ENCODE measurements at regions not wholly inside any gene's neighbourhood (a gene's known extent, or its start where the extent isn't known, plus 50 kb on each side); places are given as distances from the start of the nearest gene placed in this dataset.

DNA sequence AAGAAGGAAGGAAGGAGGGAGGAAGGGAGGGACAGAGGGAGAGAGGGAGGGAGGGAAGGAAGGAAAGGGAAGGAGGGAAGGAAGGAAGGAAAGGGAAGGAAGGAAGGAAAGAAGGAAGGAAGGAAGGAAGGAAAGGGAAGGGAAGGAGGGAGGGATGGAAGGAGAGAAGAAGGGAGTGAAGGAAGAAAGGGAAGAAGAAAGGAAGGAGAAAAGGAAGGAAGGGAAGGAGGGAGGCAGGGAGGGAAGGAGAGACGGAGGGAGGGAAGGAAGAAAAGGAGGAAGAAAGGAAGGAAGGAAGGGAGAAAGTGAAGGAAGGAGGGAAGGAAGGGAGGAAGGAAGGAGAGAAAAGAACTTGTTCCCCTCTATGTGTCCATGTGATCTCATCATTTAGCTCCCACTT is 465.0 kb downstream of the KCTD8 start:
- no peak for DNase-seq (ENCODE audit: low read depth in 3 of 3)

DNA sequence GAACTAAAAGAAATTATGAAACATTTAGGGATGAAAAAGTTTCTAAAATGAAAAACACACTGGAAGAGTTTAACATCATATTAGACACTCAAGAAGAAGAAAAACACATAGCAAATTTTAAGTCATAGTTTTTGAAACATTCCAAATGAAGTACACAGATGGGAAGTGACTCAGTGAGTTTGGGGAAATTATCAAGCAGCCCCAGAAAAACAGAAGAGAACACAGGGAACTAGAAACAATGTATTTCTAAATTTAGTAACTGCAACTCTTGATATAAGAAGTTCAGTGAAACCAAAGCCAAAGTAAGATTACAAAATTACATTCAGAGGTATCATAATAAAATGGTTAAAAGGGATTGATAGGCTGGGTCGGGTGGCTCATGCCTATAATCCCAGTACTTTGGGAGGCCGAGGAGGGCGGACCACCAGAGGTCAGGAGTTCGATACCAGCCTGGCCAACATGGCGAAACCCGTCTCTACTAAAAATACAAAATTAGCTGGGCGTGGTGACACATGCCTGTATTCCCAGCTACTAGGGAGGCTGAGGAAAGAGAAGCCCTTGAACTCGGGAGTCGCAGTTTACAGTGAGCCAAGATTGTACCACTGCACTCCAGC is 461.2 kb downstream of the KCTD8 start:
- DNase-seq (ENCODE audit: low read depth in 3 of 3) = no peak

DNA sequence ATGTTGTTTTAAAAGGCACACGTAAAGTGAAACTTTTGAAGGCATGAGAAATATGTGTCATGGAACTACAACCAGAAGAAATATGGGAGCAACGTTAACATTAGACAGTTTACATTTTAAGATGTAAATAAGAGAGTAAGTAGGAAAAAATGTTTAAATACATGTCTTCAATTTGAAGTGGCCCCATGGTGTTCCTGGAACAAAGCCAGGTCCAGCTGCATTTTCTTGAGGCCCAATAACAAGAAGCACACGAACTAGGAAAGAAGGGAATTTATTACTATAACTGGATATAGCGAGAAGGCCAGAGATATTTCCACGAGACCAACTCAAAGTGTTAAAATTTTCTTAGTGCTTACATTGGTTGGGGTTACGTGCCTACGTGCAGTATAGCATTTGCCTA is 458.1 kb downstream of the KCTD8 start:
- no peak for DNase-seq (ENCODE audit: low read depth in 3 of 3)

DNA sequence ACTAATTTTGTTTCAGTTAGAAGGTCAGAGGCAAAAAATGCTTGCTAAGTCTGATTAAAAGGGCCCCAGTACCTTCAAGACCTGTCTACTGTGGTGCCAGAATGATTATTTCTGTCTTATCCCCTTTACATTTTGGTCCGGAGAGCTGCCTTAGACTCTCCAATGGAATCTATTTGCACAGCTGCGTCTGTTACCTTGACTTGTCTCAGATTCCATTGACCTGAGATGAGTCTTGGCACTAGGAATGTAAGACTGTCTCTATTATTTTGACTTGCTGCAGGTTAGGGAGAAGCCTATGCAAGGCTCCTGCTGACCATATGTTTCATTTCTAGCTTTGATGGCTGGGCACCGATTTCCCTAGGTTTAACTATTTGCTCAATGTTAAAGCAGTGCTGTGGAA is 457.6 kb downstream of the KCTD8 start:
- no peak for DNase-seq (ENCODE audit: low read depth in 3 of 3)

DNA sequence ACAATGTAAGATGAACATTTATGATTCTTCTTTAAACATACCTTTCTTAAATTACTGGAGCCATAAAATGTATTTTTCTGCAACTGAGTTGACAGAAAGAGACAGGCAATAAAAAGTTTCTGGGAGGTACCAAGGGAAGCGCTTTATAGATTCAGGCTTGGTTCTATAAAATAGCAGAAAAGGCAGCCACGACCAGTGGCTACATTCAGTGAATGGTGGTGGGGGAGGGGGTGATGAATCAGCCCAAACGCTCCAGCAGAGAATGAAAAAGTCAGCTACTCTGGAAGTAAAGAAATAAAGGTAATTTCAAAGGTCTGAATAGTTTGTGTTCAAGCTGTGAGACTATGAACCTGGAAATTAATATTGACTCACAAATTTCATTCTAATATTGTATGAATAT is 456.1 kb downstream of the KCTD8 start:
- no peak for DNase-seq (ENCODE audit: low read depth in 3 of 3)

DNA sequence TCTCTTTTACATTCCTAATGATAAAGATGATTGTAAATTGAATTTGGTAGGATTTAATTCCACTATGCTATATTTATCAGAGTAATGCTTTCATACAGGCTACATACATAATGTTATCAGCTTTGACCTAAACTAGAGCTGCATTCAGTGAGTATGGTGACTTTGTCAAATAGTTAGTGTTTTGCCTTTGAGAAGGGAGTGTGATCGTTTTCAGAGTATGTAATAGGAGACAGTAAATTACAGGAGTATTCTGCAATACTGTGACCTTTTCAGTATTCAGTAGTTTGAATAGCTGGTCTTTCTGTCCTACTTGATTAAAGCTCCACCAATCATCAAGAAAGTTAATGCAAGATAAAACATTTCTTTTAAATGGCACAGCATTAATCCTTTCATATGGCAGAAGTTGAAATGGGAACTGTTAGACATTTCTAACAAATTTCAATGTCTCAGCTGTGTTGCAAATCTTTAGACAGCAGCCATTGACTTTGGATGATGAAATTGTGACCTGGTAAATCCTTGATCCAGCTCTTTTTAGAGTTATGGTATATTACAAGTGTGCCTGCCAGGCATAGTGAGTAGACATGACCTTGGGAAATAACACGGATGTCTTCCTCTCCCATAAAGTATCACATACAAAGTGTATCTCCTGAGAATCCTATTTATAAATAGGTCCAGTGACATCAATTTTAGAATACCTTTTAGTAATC is 455.3 kb downstream of the KCTD8 start:
- no peak for DNase-seq (ENCODE audit: low read depth in 3 of 3)

DNA sequence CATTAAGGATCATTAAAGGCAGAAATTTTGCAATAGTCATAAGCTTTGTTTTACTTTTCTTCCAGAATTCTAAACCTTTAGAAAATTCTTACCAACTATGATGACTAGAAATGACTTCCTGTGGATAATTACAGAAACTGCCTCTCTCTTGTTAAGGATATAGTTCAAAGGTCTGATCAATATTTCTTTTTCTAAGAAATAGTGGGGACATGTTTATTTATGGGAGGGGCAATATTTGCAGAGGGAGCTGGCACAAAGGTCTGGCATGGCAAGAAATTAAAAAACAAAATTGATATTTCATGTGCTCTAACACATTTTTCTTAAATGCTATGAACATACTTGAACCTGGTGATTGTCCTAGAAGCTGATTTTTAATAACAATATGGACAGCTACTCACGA is 448.9 kb downstream of the KCTD8 start:
- DNase-seq (ENCODE audit: low read depth in 3 of 3) = no peak

DNA sequence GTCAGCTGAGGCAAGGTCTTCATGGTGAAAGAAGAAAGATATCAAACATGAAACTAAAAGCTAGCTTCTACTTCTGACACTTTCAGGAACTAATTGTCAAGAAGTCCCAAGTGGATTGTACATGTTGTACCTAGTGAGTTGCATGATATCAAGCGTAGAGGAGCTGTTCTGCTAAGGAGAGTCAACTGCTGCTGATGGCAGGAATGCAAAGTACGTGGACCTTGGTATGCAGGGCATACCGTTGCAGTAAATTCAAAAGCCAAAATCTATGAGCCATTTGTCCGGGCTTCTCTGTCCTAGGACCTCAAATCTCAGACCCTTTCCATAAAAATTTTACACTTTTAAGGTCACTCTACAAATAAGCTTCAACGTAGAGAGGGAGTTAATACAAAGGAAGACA is 446.2 kb downstream of the KCTD8 start:
- no peak for DNase-seq (ENCODE audit: low read depth in 3 of 3)

DNA sequence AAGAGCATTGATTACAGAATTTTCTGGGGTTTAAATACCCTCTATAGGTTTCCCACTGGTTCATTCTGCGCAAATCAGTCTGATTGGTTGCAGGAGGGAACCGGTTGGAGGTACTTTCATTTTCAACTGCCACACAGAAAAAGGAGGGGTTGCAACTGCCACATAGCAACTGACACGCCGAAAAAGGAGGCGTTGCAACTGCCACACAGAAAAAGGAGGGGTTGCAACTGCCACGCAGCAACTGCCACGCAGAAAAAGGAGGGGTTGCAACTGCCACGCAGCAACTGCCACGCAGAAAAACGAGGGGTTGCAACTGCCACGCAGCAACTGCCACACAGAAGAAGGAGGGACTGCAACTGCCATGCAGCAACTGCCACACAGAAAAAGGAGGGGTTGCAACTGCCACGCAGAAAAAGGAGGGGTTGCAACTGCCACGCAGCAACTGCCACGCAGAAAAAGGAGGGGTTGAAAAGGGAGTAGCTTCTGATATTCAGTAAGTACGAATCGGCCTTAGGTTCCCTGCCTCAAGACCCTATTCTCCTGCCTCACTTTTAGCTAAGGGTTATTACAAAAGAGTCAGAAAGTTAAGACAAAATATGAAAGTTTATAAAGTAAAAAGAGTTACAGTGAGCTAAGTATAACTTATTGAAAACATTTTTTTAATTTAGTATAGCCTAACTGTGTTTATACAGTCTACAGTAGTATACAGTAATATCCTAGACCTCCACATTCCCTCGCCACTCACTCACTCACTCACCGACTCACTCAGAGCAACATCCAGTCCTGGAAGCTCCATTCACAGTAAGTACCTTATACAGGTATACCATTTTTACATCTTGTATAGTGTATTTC is 431.8 kb downstream of the KCTD8 start:
- DNase-seq (ENCODE audit: low read depth in 3 of 3) = no peak

DNA sequence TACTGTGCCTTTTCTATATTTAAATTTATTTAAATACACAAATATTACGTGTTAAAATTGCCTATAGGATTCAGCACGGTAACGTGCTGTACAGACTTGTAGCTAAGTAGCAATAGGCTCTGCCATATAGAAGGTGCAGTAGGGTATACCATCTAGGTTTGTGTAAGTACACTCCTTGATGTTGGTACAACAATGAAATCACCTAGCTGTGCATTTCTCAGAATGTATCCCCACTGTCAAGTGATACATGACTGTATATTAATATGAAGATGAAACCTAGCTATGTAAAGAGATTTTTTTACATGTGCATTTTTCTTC is 431.2 kb downstream of the KCTD8 start:
- no peak for DNase-seq (ENCODE audit: low read depth in 3 of 3)

DNA sequence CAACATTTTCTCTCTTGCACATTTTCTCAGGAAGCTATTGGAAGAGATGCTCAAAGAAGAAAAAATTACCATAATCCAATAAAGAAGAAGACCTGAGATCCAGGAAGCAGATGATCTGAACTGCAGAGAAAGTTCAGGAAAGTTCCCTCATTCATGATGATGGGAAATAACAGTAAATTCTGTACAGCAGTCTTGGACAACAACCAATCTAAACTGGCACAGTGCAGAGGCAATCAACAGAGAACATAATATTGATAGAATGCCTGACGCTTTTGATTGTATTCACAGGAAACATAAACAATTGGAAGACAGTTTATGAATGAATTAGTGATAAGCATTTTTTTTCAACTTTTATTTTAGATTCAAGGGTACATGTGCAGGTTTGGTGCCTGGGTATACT is 428.9 kb downstream of the KCTD8 start:
- no peak for DNase-seq (ENCODE audit: low read depth in 3 of 3)

DNA sequence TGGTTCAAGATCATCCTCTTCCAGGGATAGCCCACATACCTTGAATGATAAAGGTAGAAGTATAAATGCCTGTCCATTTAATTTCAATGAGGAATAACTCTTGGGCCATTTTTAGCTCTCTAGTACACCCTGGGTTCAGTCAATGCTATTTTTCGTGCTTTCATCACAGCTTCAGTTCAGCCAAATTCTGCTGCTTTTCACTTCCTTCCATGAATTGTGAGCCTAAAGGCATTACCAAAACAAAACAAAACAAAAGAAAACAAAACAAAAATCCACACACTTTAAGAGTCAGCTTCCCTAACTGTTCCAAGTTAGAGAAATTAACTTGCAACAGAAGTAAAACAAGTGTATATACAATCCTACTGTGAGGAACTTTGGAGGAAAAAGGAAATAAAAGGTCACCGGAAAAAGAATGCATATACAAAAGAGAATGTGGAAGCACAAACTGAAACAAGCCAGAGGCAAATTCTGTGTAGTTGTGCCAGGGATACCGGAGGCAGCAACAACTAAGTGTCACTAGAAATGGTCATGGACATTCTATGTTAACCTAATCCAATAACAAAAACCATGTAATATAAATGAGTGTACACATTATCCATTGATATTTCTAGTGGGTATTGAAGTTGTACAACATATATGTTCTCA is 423.1 kb downstream of the KCTD8 start:
- DNase-seq (ENCODE audit: low read depth in 3 of 3) = no peak

DNA sequence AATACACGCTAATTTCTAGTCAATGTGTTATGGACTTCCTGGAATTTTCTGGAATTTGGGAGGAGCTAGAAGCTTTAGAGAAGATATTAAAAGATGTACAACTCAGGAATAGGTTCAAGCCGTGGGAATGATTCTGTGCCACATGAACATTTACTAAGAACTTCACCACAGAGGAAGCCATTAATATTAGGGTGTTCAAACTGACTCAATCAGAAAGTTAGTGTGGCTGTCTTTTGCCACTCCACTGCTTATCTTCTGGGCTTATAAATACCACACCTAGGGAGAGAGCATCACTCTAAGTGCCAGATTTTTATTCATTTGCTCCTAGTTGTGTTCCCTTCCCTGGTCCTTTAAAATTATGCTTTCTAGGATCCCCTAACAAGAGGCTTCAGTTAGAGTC is 409.8 kb downstream of the KCTD8 start:
- DNase-seq (ENCODE audit: low read depth in 3 of 3) = no peak

DNA sequence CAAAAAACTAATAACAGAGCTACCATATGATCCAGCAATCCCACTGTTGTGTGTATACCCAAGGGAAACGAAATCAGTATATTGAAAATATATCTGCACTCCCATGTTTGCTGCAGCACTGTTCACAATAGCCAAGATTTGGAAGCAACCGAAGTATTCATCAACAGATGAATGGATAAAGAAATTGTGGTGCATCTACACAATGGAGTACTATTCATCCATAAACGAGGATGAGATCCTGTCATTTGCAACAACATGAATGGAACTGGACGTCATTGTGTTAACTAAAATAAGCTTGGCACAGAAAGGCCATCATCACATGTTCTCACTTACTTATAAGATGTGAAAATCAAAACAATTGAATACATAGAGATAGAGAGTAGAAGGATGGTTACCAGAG is 402.1 kb downstream of the KCTD8 start:
- no peak for DNase-seq (ENCODE audit: low read depth in 3 of 3)

DNA sequence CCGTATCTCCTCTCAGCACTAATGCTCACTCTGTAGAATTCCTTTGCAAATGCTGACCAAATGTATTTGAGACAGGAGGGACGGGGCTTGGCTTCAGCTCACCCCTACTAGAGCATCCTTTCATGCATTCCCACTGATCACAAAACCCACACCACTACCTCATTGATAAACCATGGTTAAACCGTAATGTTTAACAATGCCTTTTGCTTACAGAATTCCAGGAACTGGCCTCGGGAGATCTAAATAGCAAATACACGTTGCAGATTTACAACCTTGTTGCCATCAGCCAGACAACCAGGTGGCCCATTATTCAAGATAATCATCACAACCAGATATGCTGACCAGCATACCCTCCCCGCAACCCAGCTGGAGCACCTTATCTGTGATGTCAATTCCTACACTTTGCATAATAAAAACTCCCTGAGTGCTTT is 391.9 kb downstream of the KCTD8 start:
- no peak for DNase-seq (ENCODE audit: low read depth in 3 of 3)

DNA sequence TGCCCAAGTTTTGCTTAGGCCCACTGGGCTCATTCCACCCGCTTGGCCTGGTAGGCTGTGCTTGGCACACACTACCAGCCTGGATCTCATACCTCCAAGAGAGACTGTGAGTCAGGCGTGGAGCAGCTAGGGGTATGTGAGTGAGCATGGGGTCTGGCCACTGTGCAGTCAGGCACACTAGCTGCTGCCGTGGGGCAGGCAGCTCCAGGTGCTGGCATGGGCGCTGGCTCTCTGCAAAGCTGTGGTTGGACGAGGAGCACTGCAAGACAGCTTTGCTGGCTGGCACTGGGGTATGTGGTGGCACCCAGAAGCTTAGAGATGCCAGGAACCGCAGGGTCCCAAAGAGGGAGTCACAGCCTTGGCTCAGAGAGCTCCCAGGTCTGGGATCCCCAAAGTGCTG is 377.8 kb downstream of the KCTD8 start:
- DNase-seq (ENCODE audit: low read depth in 3 of 3) = no peak

DNA sequence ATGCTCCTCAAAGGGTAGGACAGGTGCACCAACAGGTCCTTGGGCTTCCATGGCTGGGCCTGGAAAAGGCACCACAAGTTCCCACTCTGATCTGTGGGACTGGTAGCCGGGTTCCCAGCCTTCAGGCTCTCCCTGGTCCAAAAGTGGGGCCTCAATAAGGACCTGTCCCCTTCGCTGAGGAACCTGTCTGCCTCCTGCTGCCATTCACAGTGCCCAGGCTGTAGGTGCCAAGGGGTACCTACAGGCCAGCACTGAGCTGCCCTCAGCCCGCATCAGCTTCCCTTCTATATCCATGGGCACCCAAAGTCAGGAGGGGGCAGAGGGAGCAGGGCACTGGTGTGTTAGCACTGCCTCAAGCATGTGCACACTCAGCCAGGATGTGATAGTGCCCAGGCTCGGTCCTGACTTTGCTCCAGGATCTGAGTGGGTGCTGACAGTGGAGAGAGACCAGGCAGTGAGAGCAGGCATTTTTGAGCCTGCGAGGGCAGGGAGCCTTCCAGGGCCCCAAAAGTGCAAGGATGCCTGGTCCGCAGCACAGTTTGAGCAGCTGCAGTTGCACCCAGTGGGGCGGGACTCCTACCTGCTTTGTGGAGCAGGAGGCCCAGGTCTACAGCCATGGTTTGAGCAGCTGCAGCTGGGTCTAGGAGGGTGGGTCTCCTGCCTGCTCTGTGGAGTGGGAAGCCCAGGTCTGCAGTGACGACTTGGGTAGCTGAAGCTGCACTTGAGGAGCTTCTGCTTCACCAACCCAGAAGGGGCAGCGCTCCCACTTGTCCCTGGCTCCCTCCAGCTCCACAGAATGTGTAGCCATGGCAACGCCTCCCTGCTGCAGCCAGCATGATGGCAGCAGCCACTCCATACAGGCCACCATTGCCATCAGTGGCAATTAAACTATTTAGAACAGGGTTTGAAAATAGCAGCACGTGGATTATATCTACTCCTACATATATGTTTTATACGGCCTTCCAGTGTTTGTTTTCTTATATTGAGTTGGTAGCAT is 376.4 kb downstream of the KCTD8 start:
- no peak for DNase-seq (ENCODE audit: low read depth in 3 of 3)

DNA sequence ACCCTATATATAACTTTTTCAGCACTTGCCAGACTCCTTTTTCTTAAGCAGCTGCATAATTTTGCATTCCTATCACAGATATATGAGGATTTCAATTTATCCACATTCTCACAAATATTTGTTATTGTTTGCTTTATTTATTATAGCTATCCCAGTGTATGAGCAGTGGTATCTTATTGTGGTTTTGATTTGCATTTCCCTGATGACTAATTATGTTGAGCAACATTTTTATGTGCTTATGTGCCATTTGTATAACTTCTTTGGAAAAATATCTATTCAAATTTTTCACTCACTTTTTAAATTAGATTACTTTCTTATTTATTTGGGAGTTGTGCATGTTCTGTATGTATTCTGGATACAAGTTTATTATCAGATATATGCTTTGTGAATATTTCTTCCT is 361.9 kb downstream of the KCTD8 start:
- no peak for DNase-seq (ENCODE audit: low read depth in 3 of 3)

DNA sequence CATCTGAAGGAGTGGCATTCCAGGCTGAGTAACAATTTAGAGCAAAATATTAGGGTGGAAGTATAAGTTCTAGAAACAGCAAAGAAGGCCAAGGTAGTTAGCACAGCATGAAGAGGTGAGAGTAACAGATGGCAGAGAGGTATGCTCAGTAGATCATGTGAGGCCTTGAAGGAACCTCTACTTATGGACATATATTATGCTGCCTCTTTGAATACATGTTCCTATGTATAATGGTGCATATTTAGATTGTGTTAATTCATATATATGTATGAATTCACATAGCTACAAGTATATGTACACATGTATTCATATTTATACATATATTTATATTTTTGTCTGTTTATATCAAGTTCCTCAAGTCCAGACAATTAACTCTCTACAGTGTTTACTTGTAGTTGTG is 355.2 kb downstream of the KCTD8 start:
- no peak for DNase-seq (ENCODE audit: low read depth in 3 of 3)

DNA sequence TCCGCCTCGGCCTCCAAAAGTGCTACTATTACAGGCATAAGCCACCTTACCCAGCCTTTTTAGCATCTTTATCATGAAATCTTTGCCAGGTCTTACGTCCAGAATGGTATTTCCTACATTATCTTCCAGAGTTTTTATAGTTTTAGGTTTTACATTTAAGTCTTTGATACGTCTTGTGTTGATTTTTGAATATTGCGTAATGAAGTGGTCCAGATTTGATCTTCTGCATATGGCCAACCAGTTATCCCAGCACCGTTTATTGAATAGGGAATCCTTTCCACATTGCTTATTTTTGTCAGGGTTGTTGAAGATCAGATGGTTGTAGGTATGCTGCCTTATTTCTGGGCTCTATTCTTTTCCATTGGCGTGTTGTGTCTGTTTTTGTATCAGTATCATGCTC is 349.6 kb downstream of the KCTD8 start:
- DNase-seq (ENCODE audit: low read depth in 3 of 3) = no peak

DNA sequence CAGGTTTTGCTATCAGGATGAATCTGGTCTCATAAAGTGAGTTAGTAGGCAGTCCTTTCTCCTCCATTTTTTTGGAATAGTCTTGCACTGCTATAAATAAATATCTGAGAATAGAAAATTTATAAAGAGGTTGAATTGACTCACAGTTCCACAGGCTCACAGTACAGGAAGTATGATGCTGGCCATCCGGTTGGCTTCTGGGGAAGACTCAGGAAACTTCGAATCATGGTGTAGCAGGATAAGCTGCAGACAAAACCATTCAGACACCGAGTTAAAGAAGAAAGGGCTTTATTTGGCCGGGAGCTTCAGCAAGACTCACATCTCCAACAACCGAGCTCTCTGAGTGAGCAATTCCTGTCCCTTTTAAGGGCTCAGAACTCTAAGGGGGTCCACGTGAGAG is 348.2 kb downstream of the KCTD8 start:
- DNase-seq (ENCODE audit: low read depth in 3 of 3) = no peak
